NCI-H1048 (cell line): ENCODE measurements at regions not wholly inside any gene's neighbourhood (a gene's known extent, or its start where the extent isn't known, plus 50 kb on each side); places are given as distances from the start of the nearest gene placed in this dataset.
"Not testable (repeated sequence)": the region's sequence is repeated elsewhere in the genome, so short reads cannot be mapped to it uniquely, and the experiment has no call there.

Experiments
- DNase-seq: peaks from one replicate; lab custom pipeline; 2025; lab: John Stamatoyannopoulos, UW

- DNase-seq = no peak
Measured at GRCh38 chr20:53748176-53748575, 154.5 kb upstream of the ZNF217 start.

GRCh38 chr20:53743607-53744260 lies 150.1 kb upstream of the ZNF217 start:
- no peak for DNase-seq

- DNase-seq = no peak
Measured at GRCh38 chr20:53742685-53743081, 149.0 kb upstream of the ZNF217 start.

GRCh38 chr20:53741726-53742028 lies 148.0 kb upstream of the ZNF217 start:
- DNase-seq = no peak

GRCh38 chr20:53739799-53740785 lies 146.5 kb upstream of the ZNF217 start:
- DNase-seq = no peak

- DNase-seq = no peak
Measured at GRCh38 chr20:53738945-53739798, 145.5 kb upstream of the ZNF217 start.

- no peak for DNase-seq
Measured at GRCh38 chr20:53738039-53738944, 144.7 kb upstream of the ZNF217 start.

GRCh38 chr20:53737396-53738038 lies 143.9 kb upstream of the ZNF217 start:
- no peak for DNase-seq

- no peak for DNase-seq
Measured at GRCh38 chr20:53736757-53737395, 143.2 kb upstream of the ZNF217 start.

GRCh38 chr20:53736122-53736756 lies 142.6 kb upstream of the ZNF217 start:
- peak; percentile 59 for DNase-seq

GRCh38 chr20:53735536-53736050 lies 142.0 kb upstream of the ZNF217 start:
- DNase-seq = no peak

GRCh38 chr20:53734006-53734688 lies 140.5 kb upstream of the ZNF217 start:
- DNase-seq = no peak

- DNase-seq = no peak
Measured at GRCh38 chr20:53731595-53731994, 138.0 kb upstream of the ZNF217 start.

- no peak for DNase-seq
Measured at GRCh38 chr20:53728359-53728758, 134.7 kb upstream of the ZNF217 start.

- not testable (repeated sequence) for DNase-seq
Measured at GRCh38 chr20:53727239-53727638, 133.6 kb upstream of the ZNF217 start.

GRCh38 chr20:53725575-53725970 lies 131.9 kb upstream of the ZNF217 start:
- no peak for DNase-seq

- no peak for DNase-seq
Measured at GRCh38 chr20:53723621-53724020, 130.0 kb upstream of the ZNF217 start.

- DNase-seq = no peak
Measured at GRCh38 chr20:53723045-53723444, 129.4 kb upstream of the ZNF217 start.

- DNase-seq = no peak
Measured at GRCh38 chr20:53722515-53723036, 128.9 kb upstream of the ZNF217 start.
